IMR-90 (cell line): ENCODE measurements at regions not wholly inside any gene's neighbourhood (a gene's known extent, or its start where the extent isn't known, plus 50 kb on each side); places are given as distances from the start of the nearest gene placed in this dataset.

Source experiments
- ATAC-seq: fragments of 200-7000 bp; cut with Tn5 transposase; 2 replicates; pipeline ENCODE4 v1.9.1; 2020; ENCODE audit warnings: low read depth, mild to moderate bottlenecking, moderate library complexity
- BruUV-seq: library from RNA; stranded (reverse); fragments of 400-500 nt; replicated peaks from 2 replicates; lab custom pipeline; 2021; lab: Mats Ljungman, UMichigan
- CTCF ChIA-PET: fragments of 300-600 bp; formaldehyde crosslinking; extraction: SDS; loops from one replicate; lab custom pipeline; 2021; ENCODE audit warnings: antibody characterized with exemption; lab: Yijun Ruan, JAX
- POLR2A ChIA-PET: fragments of 300-600 bp; sonication (Branson Sonifier 250); formaldehyde crosslinking; loops from one replicate; lab custom pipeline; 2022; ENCODE audit warnings: antibody characterized with exemption; ENCODE audit not compliant: unreplicated experiment; lab: Charles Lee
- DNase-seq: peaks from one replicate; pipeline ENCODE4 v3.0.0; 2013
- H2AFZ ChIP-seq: replicated peaks from 2 replicates; pipeline ENCODE3; 2013; ENCODE audit warnings: low read length, mild to moderate bottlenecking; ENCODE audit not compliant: poor library complexity
- H2AK5ac ChIP-seq: 2 replicates; pipeline ENCODE4 v1.6.1; 2013; ENCODE audit warnings: low read depth, low read length, inconsistent platforms
- H2AK9ac ChIP-seq: replicated peaks from 2 replicates; pipeline ENCODE3; 2013; ENCODE audit warnings: mild to moderate bottlenecking, low read depth, low read length, moderate library complexity; ENCODE audit not compliant: poor library complexity
- H2BK120ac ChIP-seq: 2 replicates; pipeline ENCODE4 v1.6.1; 2013; ENCODE audit warnings: low read depth, low read length, inconsistent platforms
- H2BK15ac ChIP-seq: 3 replicates; pipeline ENCODE4 v1.6.1; 2013; ENCODE audit warnings: low read depth, low read length, inconsistent platforms
- H2BK20ac ChIP-seq: 2 replicates; pipeline ENCODE4 v1.6.1; 2013; ENCODE audit warnings: low read depth, mild to moderate bottlenecking, inconsistent platforms, low read length, moderate library complexity
- H2BK5ac ChIP-seq: 2 replicates; pipeline ENCODE4 v1.6.1; 2013; ENCODE audit warnings: mild to moderate bottlenecking, low read depth, low read length, inconsistent platforms; ENCODE audit not compliant: poor library complexity, severe bottlenecking
- H3K14ac ChIP-seq: replicated peaks from 2 replicates; pipeline ENCODE4 v1.6.1; 2013; ENCODE audit warnings: low read depth, low read length, inconsistent platforms
- H3K18ac ChIP-seq: 2 replicates; pipeline ENCODE4 v1.6.1; 2013; ENCODE audit warnings: low read depth, low read length, control low read depth
- H3K23ac ChIP-seq: 2 replicates; pipeline ENCODE4 v1.6.1; 2013; ENCODE audit warnings: low read depth, low read length, inconsistent platforms
- H3K27ac ChIP-seq: 2 replicates; pipeline ENCODE4 v1.5.1; 2013; ENCODE audit warnings: mild to moderate bottlenecking, control low read depth, low read length; ENCODE audit not compliant: insufficient read depth
- H3K27me3 ChIP-seq: 2 replicates; pipeline ENCODE4 v1.6.1; 2013; ENCODE audit warnings: low read length; ENCODE audit not compliant: control insufficient read depth, insufficient read depth
- H3K36me3 ChIP-seq: 2 replicates; pipeline ENCODE4 v1.6.1; 2013; ENCODE audit warnings: low read length, mixed read lengths; ENCODE audit not compliant: control insufficient read depth, insufficient read depth
- H3K4ac ChIP-seq: 2 replicates; pipeline ENCODE4 v1.6.1; 2013; ENCODE audit warnings: low read depth, low read length, inconsistent platforms
- H3K4me1 ChIP-seq: 2 replicates; pipeline ENCODE4 v1.6.1; 2013; ENCODE audit warnings: low read length, mixed read lengths; ENCODE audit not compliant: control insufficient read depth, insufficient read depth
- H3K4me2 ChIP-seq: 2 replicates; pipeline ENCODE4 v1.6.1; 2013; ENCODE audit warnings: low read depth, mild to moderate bottlenecking, control low read depth, low read length, moderate library complexity
- H3K4me3 ChIP-seq: 2 replicates; pipeline ENCODE4 v1.5.1; 2013; ENCODE audit warnings: low read depth, mild to moderate bottlenecking, control low read depth, low read length, moderate library complexity; ENCODE audit not compliant: insufficient read depth
- H3K56ac ChIP-seq: 2 replicates; pipeline ENCODE4 v1.6.1; 2013; ENCODE audit warnings: low read length, inconsistent platforms; ENCODE audit not compliant: insufficient read depth; ENCODE audit errors: extremely low read depth
- H3K79me1 ChIP-seq, 2 experiments: 2 replicates each; pipeline ENCODE4 v1.6.1; 2013; ENCODE audit warnings: low read length in 2 of 2, inconsistent platforms in 1 of 2, low read depth in 1 of 2
- H3K9ac ChIP-seq: 2 replicates; pipeline ENCODE4 v1.6.1; 2013; ENCODE audit warnings: low read depth, low read length, control low read depth
- H3K9me1 ChIP-seq: 2 replicates; pipeline ENCODE4 v1.6.1; 2013; ENCODE audit warnings: low read length, inconsistent platforms; ENCODE audit not compliant: insufficient read depth
- H3K9me3 ChIP-seq: 2 replicates; pipeline ENCODE4 v1.6.1; 2013; ENCODE audit warnings: low read length; ENCODE audit not compliant: control insufficient read depth, insufficient read depth
- H4K20me1 ChIP-seq: 2 replicates; pipeline ENCODE4 v1.6.1; 2013; ENCODE audit warnings: low read length, inconsistent platforms; ENCODE audit not compliant: insufficient read depth
- H4K5ac ChIP-seq: 2 replicates; pipeline ENCODE4 v1.6.1; 2013; ENCODE audit warnings: mild to moderate bottlenecking, low read depth, low read length, control low read depth
- H4K8ac ChIP-seq, 2 experiments: 2 replicates each; pipeline ENCODE4 v1.6.1; 2013; ENCODE audit warnings: low read depth in 2 of 2, low read length in 2 of 2, control low read depth in 1 of 2, inconsistent platforms in 1 of 2
- H4K91ac ChIP-seq: 2 replicates; pipeline ENCODE4 v1.6.1; 2013; ENCODE audit warnings: low read depth, low read length, inconsistent platforms; ENCODE audit not compliant: insufficient read depth
- BHLHE40 ChIP-seq: fragments of 150-350 bp; IDR thresholded peaks from 2 replicates; pipeline ENCODE4 v1.6.1; 2016; ENCODE audit warnings: mild to moderate bottlenecking, low read depth, low read length
- CEBPB ChIP-seq: IDR thresholded peaks from 2 replicates; pipeline ENCODE4 v1.6.1; 2012; ENCODE audit warnings: low read depth, low read length, improper control_type of control experiment
- CHD1 ChIP-seq: IDR thresholded peaks from 2 replicates; pipeline ENCODE4 v1.6.1; 2012; ENCODE audit warnings: low read depth, low read length, improper control_type of control experiment
- CTCF ChIP-seq: conservative IDR thresholded peaks from 2 replicates; pipeline ENCODE4 v1.5.1; 2012; ENCODE audit warnings: mild to moderate bottlenecking, low read depth, low read length, improper control_type of control experiment
- ELK1 ChIP-seq: fragments of 150-350 bp; IDR thresholded peaks from 2 replicates; pipeline ENCODE4 v1.6.1; 2016; ENCODE audit warnings: low read depth, mild to moderate bottlenecking, low read length, moderate library complexity, borderline replicate concordance
- MAFK ChIP-seq: IDR thresholded peaks from 2 replicates; pipeline ENCODE4 v1.6.1; 2012; ENCODE audit warnings: low read depth, low read length, improper control_type of control experiment
- NFE2L2 ChIP-seq: fragments of 150-350 bp; IDR thresholded peaks from 2 replicates; pipeline ENCODE4 v1.6.1; 2016; ENCODE audit warnings: low read depth, mild to moderate bottlenecking, low read length
- POLR2A ChIP-seq: IDR thresholded peaks from 2 replicates; pipeline ENCODE4 v1.6.1; 2012; ENCODE audit warnings: mild to moderate bottlenecking, low read depth, low read length
- RAD21 ChIP-seq: IDR thresholded peaks from 2 replicates; pipeline ENCODE4 v1.6.1; 2012; ENCODE audit warnings: low read length, improper control_type of control experiment
- RCOR1 ChIP-seq: IDR thresholded peaks from 2 replicates; pipeline ENCODE4 v1.6.1; 2012; ENCODE audit warnings: mild to moderate bottlenecking, low read length, improper control_type of control experiment; ENCODE audit not compliant: insufficient replicate concordance
- RFX5 ChIP-seq: IDR thresholded peaks from 2 replicates; pipeline ENCODE4 v1.8.0; 2012; ENCODE audit warnings: low read depth, mild to moderate bottlenecking, low read length, moderate library complexity
- SMC3 ChIP-seq: fragments of 150-350 bp; IDR thresholded peaks from 2 replicates; pipeline ENCODE4 v1.6.1; 2016; ENCODE audit warnings: low read depth, mild to moderate bottlenecking, antibody characterized with exemption, low read length, moderate library complexity
- USF2 ChIP-seq: fragments of 150-350 bp; IDR thresholded peaks from 2 replicates; pipeline ENCODE4 v1.6.1; 2017; ENCODE audit warnings: mild to moderate bottlenecking, antibody characterized with exemption, low read length, low read depth
- WGBS, 2 experiments: methylation state at CpG; one replicate each; pipeline versions ENCODE4 v1.1.5 to v1.1.7; 2013; ENCODE audit warnings: missing lambda C conversion rate in 2 of 2; ENCODE audit not compliant: insufficient read length in 1 of 2; ENCODE audit errors: extremely low coverage in 2 of 2; 5-methylcytosine and 5-hydroxymethylcytosine counted together
- dilution Hi-C: fragments of 300-500 bp; cut with HindIII; formaldehyde crosslinking; loops from one replicate; pipeline ENCODE4 v1.14.3; 2018; ENCODE audit warnings: low sequenced_read_pairs; ENCODE audit not compliant: unreplicated experiment
- in situ Hi-C: fragments of 300-500 bp; cut with MboI; formaldehyde crosslinking; loops from 3 replicates; pipeline ENCODE4 v1.14.3; 2019; ENCODE audit warnings: low sequenced_read_pairs, inconsistent platforms, mixed read lengths
- intact Hi-C: fragments of 100-400 bp; cut with micrococcal nuclease; formaldehyde crosslinking; loops from 2 replicates; pipeline ENCODE4 v1.10.0; 2022

- Histone ChIP-seq H4K8ac (no peak overlapping the region), H3K27ac (no peak overlapping the region), H4K91ac (no peak overlapping the region), H3K9me1 (no peaks in the 10 kb centered on the region), H4K5ac (no peak overlapping the region), H3K4me1 (no peaks in the 10 kb centered on the region), H2BK15ac (no peak overlapping the region), H3K4me3 (no peak overlapping the region), H3K14ac (no peak overlapping the region), H4K20me1 (no peaks in the 10 kb centered on the region), H3K79me1 (no peaks in the 10 kb centered on the region), H2AK9ac (no peak overlapping the region), H3K36me3 (no peaks in the 10 kb centered on the region), H2AFZ (no peak overlapping the region), H2AK5ac (no peak overlapping the region), H3K18ac (no peak overlapping the region), H3K23ac (no peak overlapping the region), H3K27me3 (no peaks in the 10 kb centered on the region), H2BK5ac (no peak overlapping the region), H3K9ac (no peak overlapping the region), H3K56ac (no peak overlapping the region), H2BK20ac (no peak overlapping the region), H3K9me3 (no peaks in the 10 kb centered on the region), H3K4ac (no peak overlapping the region), H3K4me2 (no peak overlapping the region), H2BK120ac (no peak overlapping the region)
- DNase-seq, result peak; percentile 7
- ChIA-PET CTCF (no interaction called here), POLR2A (no interaction called here)
- in situ Hi-C loops, result no loop called here
- no TSS peak for BruUV-seq
- WGBS, 2 experiments, result 20% methylated on average over 1 of the region's 2 CpGs; no CpG with 5 or more reads in 1 of the 2 experiments
- dilution Hi-C loops, result no loop called here
- 0 out of 2 replicates have a peak, but pooled peaks have one; percentile 29 for ATAC-seq
- intact Hi-C loops, result no loop called here
- peak; percentile 32; the same call in 1 of the 2 replicates for TF ChIP-seq CTCF
- no peak for TF ChIP-seq CEBPB
- TF ChIP-seq RAD21, result peak; percentile 21; the same call in 1 of the 2 replicates
- TF ChIP-seq RFX5, result no peak
- TF ChIP-seq SMC3, result no peak
- TF ChIP-seq RCOR1, result no peak
- no peak for TF ChIP-seq MAFK
- no peak for TF ChIP-seq ELK1
- no peak for TF ChIP-seq BHLHE40
- no peak for TF ChIP-seq NFE2L2
- TF ChIP-seq CHD1, result no peak
- no peak for TF ChIP-seq USF2
- no peak for TF ChIP-seq POLR2A
Measured at GRCh38 chr9:80285326-80285725, 713.6 kb downstream of the TLE4 start.
